NCI-H748 (cell line): ENCODE measurements at regions not wholly inside any gene's neighbourhood (a gene's known extent, or its start where the extent isn't known, plus 50 kb on each side); places are given as distances from the start of the nearest gene placed in this dataset.
"Not testable (repeated sequence)": the region's sequence is repeated elsewhere in the genome, so short reads cannot be mapped to it uniquely, and the experiment has no call there.

Experiments
- DNase-seq: peaks from one replicate; lab custom pipeline; 2025; ENCODE audit not compliant: unreplicated experiment; lab: John Stamatoyannopoulos, UW

GRCh38 chrX:112946227-112946626, 105.6 kb upstream of the AMOT start:
- no peak for DNase-seq

DNA sequence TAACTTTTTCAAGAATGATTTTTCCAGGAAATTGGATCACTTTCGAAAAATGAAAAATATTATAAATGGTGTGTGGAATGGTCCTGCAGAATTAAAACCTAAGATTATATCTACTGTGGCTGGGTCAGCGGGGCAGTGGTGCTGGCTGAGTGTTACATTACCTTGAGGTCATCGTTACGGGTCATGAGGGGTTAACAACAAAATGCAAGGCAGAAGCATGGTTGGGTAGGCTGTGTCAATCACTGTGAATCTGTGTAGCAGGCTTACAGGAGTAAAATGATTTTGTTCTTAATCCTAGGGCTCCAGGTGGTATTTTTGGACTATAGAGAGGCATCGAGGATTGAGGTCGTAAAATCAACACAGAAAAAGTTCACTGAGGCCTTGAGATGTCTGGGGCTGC, 105.2 kb upstream of the AMOT start:
- no peak for DNase-seq

DNA sequence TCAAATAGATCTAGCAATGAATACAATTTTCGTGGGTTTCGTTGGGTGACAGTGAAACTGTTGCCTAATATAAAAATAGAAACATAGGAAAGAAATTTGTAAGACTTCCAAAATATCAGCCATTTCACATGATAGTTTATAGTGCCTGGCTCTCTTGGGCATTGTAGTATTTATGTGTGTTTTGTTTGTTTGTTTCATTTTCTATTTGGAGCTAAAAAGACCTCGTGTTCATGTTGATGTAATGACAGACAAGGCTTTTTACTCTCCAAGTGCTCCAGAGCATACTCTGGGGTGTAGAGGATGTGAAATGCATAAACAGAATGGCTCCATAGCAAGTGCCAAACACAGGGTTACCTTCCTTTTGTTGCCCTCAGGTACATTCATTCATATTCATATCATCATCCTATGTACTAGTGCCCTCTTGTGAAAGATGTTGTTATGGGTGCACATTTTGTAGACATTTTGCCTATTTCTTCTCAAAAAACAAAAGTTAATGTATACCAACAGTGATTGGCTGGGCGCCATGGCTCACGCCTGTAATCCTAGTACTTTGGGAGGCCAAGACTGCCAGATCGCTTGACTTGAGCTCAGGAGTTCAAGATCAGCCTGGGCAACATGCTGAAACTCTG, 100.7 kb upstream of the AMOT start:
- no peak for DNase-seq

GRCh38 chrX:112935029-112935428, 94.4 kb upstream of the AMOT start:
- no peak for DNase-seq

DNA sequence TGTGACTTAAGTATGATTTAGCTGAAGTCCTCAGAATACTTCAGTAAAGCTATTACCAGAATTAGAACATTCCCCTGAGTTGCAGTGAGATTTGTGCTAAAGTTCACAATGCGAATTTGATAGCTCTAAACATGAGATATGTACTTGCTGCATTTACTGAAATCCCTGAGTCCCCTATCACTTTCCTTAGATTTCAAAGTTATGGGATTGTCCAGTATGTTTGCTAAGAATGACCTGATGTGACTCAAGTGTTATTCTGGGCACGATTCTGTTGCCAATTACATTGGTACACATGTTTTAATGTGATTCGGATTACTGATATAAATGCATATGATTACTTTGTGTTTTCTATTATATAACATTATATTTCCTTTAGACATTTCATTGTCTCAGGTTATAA, 91.3 kb upstream of the AMOT start:
- DNase-seq: no peak

GRCh38 chrX:112931478-112931877, 90.8 kb upstream of the AMOT start:
- DNase-seq: no peak

DNA sequence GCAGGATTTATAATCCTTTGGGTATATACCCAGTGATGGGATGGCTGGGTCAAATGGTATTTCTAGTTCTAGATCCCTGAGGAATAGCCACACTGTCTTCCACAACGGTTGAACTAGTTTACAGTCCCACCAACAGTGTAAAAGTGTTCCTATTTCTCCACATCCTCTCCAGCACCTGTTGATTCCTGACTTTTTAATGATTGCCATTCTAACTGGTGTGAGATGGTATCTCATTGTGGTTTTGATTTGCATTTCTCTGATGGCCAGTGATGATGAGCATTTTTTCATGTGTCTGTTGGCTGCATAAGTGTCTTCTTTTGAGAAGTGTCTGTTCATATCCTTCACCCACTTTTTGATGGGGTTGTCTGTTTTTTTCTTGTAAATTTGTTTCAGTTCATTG, 82.8 kb upstream of the AMOT start:
- not testable (repeated sequence) for DNase-seq

DNA sequence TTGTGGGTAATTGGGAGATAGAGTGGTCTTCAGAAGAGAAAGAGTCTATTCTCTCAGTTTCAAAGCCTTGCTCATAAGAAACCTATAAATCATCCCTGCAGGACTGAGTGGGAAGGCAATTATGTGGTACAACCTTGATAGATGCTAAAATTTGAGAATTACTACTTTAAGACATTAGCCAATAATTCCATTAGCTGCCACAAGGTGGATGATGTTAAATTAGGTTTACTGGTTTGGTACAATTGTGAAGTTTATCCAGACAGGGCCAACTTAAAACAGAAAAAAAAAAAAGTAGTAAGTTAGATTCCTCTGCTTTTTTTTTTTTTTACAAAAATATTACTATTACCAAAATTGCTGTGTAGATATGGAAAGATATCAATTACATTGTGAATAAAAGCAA, 73.2 kb upstream of the AMOT start:
- no peak for DNase-seq

DNA sequence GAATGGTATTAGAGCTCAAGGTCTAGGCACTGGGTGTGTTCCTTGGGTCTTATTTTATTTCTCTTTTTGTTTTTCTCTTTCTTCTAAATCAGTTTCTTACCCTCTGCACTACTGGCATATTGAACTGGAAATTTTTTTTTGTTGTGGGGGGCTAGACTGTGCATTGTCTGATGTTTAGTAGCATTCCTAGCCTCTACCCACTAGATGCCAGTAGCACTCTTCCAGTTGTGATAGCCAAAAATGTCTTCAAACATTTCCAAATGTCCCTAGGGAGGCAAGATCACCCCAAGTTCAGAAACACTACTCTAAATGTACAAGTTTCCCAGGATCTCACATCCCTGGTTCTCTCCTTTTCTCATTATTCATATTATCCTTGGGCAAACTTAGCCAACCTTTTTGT, 69.8 kb upstream of the AMOT start:
- no peak for DNase-seq

DNA sequence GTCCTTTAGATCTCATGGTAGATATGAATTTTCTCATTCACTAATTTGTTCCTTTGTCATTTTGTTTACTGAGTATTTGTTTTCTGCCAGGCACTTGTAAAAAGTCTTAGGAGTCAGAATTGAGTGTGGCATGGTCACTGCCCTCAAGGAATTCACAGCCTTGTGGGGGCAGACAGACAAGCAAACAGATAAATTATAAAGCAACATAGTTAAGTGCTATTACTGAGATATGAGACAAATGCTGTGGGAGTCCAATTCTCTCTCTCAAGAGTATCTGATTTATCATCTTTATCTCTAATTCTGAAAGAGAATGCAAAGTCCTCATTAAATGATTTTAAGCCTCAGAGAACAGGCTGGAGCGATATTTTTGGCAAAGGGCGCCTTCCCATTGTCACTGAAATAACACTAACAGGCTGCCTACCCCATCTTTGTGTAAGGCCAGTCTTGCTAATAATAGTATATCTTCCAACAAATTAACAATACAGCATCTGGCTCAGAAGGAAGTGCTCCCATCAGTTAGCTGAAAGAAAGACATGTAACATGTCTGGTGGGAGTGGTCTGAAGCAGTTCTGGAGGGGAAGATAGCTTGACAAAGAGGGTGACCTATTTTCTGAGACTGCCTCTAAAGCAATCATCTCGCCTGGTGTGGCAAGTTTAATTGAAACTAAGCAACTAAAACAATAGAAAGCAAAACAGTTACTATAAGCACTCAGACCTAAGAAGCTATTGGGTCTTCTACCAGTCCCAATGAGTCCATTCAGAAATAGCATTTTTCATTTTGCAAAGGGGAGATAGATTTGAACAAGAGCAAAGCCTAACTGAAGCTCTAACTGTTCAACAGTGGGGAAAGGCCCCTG, 61.5 kb upstream of the AMOT start:
- no peak for DNase-seq

GRCh38 chrX:112896051-112896450, 55.4 kb upstream of the AMOT start:
- no peak for DNase-seq
